GM18907 (cell line): ENCODE measurements at regions not wholly inside any gene's neighbourhood (a gene's known extent, or its start where the extent isn't known, plus 50 kb on each side); places are given as distances from the start of the nearest gene placed in this dataset.

ENCODE experiments used
- ATAC-seq: cut with Tn5 transposase; IDR thresholded peaks from one replicate; pipeline ENCODE4 v1.9.1; 2021; ENCODE audit warnings: mild to moderate bottlenecking, moderate library complexity; ENCODE audit not compliant: unreplicated experiment

DNA sequence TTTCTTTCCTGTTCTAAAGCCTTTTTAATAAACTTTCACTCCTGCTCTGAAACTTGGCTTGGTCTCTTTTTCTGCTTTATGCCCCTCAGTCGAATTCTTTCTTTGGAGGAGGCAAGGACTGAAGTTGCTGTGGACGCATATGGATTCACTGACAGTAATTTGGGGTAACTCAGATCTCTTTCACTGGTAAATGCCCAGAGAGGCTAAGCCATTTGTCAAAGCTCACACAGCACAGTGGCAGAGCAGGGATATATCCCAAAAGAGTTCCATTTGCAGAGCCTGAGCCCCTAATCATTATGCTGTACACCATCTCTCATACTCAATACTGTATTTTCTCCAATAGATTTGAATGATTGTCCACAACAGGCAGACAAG, 72.3 kb upstream of the GALNT15 start:
- no peak for ATAC-seq

GRCh38 chr3:16102905-16103364, 71.5 kb upstream of the GALNT15 start:
- ATAC-seq: no peak

DNA sequence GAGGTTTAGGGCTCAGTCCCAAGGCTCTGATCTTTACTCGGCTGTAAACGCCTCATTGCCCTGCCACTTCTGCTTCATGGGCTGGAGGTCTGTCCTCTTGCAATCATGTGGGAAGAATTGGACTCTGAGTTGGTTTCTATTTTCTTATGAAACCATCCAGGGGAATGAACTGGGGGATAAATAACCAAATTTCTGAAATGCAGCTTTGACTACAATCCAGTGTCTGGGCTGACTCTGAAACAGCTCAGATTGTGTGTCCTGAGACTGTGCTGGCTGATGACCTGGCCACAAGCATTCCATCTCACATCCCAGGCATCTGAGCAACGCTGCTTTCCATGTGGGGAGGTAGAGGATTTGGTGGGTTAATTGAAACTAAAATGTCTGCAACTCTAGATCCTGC, 71.0 kb upstream of the GALNT15 start:
- no peak for ATAC-seq

DNA sequence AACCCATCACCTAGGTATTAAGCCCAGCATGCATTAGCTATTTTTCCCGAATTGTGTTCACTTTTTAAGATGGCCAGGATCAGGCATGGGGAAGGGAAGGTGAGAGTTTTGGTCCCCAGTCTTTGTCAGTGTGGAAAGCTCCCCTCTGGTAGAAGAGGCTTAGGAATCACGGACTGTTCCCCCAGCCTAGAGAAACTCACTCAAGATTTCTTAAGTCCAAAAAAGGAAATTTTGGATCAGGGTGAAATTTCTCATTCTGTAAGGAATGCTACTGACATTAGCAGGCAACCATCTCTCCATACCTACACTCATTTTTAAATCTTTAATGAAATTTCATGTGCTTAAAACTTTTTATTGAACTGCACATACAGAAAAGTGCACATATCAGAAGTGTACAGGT, 70.3 kb upstream of the GALNT15 start:
- no peak for ATAC-seq

GRCh38 chr3:16106050-16106449, 68.4 kb upstream of the GALNT15 start:
- ATAC-seq: no peak

DNA sequence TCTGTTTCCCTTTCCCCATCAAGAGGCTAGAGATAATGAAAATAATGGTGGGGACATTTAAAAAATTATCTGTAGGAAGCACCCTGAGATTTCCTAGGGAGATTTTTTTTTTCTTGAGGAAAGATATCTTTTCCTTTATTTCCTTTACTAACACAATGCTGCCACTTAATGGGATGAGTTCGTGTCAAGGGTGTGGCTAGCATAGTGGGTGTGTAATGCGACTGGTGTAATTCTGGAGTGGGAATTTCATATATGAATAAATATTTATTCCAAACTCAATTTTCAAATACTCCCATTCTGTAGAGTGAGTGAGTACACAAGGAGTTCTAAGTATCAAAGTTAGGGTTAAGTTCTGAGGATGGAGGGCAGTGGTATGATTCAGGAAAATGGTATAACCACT, 66.1 kb upstream of the GALNT15 start:
- no peak for ATAC-seq

DNA sequence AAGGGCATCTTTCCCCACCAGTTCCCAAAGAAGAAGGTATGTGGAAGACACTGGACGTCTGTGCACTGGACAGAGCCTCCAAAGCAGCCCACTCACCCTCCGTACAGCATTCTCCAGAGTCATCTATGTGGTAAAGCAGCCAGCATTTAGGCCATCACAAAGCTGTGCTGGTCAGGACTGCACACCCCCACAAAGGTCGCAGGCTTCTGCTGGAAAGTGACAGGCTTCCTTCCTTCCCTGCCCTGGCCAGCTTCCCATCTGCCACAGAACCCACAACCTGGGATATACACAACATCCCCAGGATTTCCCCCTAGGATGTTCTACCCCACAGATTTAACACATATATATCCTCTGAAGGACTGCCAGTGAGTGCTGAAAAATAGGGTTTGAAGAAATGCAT, 64.6 kb upstream of the GALNT15 start:
- ATAC-seq: no peak

DNA sequence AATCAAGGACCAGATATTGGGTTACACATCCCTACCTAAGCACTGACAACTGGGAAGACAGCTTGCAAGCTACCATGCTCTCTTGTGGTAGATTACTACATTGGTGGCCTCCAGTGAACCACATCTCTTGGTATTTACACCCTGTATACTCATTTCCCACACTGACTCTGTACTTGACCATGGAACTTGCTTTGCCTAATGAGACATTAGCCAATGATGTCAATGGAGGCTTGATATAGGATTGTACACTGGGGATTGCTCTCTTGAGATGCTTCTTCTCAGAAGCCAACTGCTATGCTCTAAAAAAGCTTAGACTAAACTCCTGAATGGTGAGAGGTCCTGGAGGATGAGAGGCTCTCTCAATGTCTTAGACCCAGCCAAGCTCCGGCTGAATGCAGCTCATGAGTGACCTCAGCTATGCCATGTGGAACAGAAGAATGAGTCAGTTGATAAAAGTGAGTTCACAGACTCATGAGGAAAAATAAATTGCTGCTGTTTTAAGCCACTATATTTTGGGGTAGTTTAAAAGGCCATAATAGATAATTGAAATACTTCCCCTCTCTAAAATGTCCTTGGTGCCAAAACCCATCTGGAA, 61.5 kb upstream of the GALNT15 start:
- ATAC-seq: no peak

DNA sequence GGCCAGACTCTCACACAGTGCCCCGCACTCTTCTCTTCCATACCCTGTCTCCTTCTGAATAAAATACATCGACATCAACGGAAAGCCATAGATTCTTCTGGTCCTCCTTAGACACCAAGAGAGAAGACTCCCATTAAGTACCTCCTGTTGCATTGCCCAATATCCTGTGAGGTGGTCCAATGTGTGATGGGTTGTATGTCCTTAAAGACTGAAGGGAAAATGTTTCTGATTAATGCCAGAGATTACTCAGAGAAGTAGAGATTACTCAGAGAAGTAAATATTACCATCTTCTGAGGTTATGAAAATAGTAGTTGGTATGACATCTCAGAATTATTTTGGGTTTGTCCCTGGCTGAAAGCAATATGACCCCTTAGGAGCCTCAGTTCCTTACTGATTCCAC, 60.8 kb upstream of the GALNT15 start:
- no peak for ATAC-seq

DNA sequence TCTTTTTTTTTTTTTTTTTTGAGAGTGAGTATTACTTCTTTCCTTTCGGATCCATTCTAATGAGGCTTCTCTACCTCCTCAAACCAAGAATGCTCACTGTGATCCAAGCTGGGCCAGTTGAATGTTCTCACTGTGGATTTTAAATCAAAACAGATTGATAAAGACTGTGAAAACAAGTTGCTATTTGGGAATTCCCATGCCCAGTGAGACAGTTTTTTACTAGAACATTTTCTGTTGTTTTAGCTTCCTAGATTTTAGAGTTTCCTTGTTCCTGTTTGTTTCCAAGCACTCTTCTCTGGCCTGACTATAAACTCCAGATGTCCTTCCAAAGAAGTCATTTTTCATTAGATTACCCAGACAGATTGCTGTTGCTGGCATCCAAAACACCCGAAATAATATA, 60.1 kb upstream of the GALNT15 start:
- ATAC-seq: no peak

DNA sequence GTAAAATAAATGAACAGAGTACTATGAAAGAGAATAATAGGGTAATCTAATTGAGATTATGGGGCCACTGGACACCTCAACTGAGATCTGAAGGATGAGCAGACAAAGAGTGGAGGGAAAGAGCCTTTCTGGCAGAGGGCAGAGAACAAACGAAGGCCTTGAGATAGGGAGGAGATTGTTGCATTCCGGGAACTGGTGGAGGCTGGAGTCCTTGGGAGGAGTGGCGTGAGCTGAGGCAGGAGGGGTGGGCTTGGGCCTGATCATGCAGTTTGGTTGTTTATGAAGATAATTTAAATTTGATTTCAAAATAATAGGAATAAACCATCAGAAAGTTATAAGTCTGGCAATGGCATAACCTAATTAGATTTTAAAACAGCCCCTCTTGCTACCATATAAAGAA, 59.5 kb upstream of the GALNT15 start:
- no peak for ATAC-seq

GRCh38 chr3:16118396-16118795, 56.1 kb upstream of the GALNT15 start:
- ATAC-seq: no peak

GRCh38 chr3:16119887-16120286, 54.6 kb upstream of the GALNT15 start:
- ATAC-seq: no peak

DNA sequence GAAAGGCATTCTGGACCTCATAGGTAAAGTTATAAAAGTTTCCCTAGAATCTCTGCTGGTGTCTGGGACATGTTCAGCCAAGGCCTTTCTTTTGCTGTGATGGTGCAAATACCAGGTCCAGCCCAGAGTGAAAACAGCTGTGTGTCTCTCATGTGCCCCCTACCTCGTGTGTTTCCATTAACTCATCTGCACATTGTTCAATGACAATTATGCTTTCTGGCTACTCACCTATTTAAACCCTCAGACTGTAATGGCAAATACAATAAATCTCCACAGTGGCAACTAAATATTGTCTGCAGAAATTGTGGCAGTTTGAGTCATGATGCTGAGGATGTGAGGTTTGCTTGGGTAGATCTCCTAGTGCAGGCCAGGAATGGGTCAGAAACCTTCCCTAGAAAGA, 53.1 kb upstream of the GALNT15 start:
- ATAC-seq: no peak

- ATAC-seq: no peak
These were observed 52.3 kb upstream of the GALNT15 start for GRCh38 chr3:16122155-16122554.

- ATAC-seq: no peak
These were observed 51.8 kb upstream of the GALNT15 start for GRCh38 chr3:16122661-16123060.

GRCh38 chr3:16124636-16125035, 49.8 kb upstream of the GALNT15 start:
- no peak for ATAC-seq
